ENCODE measurements at regions not wholly inside any gene's neighbourhood (a gene's known extent, or its start where the extent isn't known, plus 50 kb on each side); places are given as distances from the start of the nearest gene placed in this dataset.

DNA sequence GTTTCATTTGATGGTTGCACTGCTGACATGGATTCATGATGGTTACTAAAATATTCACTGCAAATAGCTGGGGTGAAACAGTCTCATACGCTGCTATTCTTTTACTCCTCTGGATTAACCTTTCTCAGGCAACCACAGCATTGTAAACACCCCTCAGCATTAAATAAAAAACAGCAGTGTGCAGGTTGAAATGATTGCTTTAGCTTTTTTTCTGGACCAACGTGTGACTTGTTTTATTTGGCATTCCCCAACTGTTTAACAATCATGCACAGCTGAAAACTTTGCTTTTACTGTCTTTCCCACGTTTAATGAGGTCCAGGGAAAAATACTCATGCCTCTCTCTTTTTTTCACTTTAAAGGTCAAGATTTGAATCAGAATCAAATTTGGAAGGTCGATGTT, 490.8 kb downstream of the RAPGEF2 start:
- RAD21 ChIA-PET (ENCODE audit: unreplicated experiment), result no interaction called here

More for the DNA sequence above, 490.8 kb downstream of the RAPGEF2 start:
- 5% methylated on average over 4 of the region's 4 CpGs for WGBS (ENCODE audit: insufficient coverage, insufficient replicate concordance, low lambda C conversion rate, missing lambda C conversion rate)
- H3K4me3 ChIP-seq, result no peak overlapping the region
- H3K9me3 ChIP-seq (replicated peaks; ENCODE audit: control insufficient read depth, insufficient read depth, low read length), result no peaks in the 10 kb centered on the region
- no peaks in the 10 kb centered on the region for H3K79me2 ChIP-seq (ENCODE audit: control insufficient read depth, insufficient read depth, low read length)
- H3K4me1 ChIP-seq (ENCODE audit: control insufficient read depth, insufficient read depth, low read length), result no peaks in the 10 kb centered on the region
- ChIA-PET SMC1A (ENCODE audit: uncharacterized antibody, unreplicated experiment) (no interaction called here), POLR2A (interaction anchor here (0.5 kb wide), 1 partner anchor 356 kb away, joined by 4 read pairs; no protein-coding TSS in a partner anchor), CTCF (interaction anchor here (0.6 kb wide), 1 partner anchor 1615 kb away, joined by 3 read pairs; no protein-coding TSS in a partner anchor)
- no peak overlapping the region for H3K9ac ChIP-seq (ENCODE audit: control insufficient read depth, insufficient read depth, low read length)
- H3K4me2 ChIP-seq (ENCODE audit: control insufficient read depth, insufficient read depth), result no peak overlapping the region
- no peaks in the 10 kb centered on the region for H3K36me3 ChIP-seq (ENCODE audit: control insufficient read depth in 2 of 2, insufficient read depth in 2 of 2, low read length in 1 of 2)
- BruUV-seq (replicated peaks), result no TSS peak
- DNase-seq (ENCODE audit: low read depth, low spot score) (no peak), ATAC-seq (no peak), FAIRE-seq (no peak)
- no peaks in the 10 kb centered on the region for H4K20me1 ChIP-seq (ENCODE audit: control insufficient read depth, insufficient read depth)
- no peaks in the 10 kb centered on the region for H3K27me3 ChIP-seq (replicated peaks in 1 of 2; ENCODE audit: control insufficient read depth in 2 of 2, insufficient read depth in 2 of 2, low read length in 1 of 2)
- no peak overlapping the region for H3K27ac ChIP-seq (ENCODE audit: control insufficient read depth, insufficient read depth)
- no peak overlapping the region for H2AFZ ChIP-seq (ENCODE audit: control insufficient read depth, low read depth, low read length)
- TF ChIP-seq ATF2 (IDR thresholded peaks at IDR 0.05; ENCODE audit: low read length) (no peak), NFYA (IDR thresholded peaks at IDR 0.05; ENCODE audit: borderline replicate concordance, low read depth, low read length) (no peak), JUND (IDR thresholded peaks at IDR 0.05; ENCODE audit: low read depth, low read length) (no peak), TCF7 (IDR thresholded peaks at IDR 0.05; ENCODE audit: borderline replicate concordance) (no peak), JUNB (IDR thresholded peaks at IDR 0.05) (no peak), YBX1 (IDR thresholded peaks at IDR 0.05) (no peak), TCF12 (IDR thresholded peaks at IDR 0.05; ENCODE audit: low read depth, low read length) (no peak), MEF2B (IDR thresholded peaks at IDR 0.05; ENCODE audit: partially characterized antibody, poor library complexity, severe bottlenecking) (no peak), LARP7 (IDR thresholded peaks at IDR 0.05) (no peak), PRDM15 (CRISPR knock-in tag; IDR thresholded peaks at IDR 0.05) (no peak), MYC (IDR thresholded peaks at IDR 0.05; ENCODE audit: insufficient read depth, insufficient read length, insufficient replicate concordance, low read length, severe bottlenecking) (no peak), TBL1XR1 (IDR thresholded peaks at IDR 0.05; ENCODE audit: low read depth, low read length) (no peak)
- TF ChIP-seq, protein P1, sequence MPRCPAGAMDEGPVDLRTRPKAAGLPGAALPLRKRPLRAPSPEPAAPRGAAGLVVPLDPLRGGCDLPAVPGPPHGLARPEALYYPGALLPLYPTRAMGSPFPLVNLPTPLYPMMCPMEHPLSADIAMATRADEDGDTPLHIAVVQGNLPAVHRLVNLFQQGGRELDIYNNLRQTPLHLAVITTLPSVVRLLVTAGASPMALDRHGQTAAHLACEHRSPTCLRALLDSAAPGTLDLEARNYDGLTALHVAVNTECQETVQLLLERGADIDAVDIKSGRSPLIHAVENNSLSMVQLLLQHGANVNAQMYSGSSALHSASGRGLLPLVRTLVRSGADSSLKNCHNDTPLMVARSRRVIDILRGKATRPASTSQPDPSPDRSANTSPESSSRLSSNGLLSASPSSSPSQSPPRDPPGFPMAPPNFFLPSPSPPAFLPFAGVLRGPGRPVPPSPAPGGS (IDR thresholded peaks at IDR 0.05; ENCODE audit: borderline replicate concordance, insufficient read depth, low read depth, low read length, poor library complexity, severe bottlenecking), result no peak
- TF ChIP-seq, protein P2, sequence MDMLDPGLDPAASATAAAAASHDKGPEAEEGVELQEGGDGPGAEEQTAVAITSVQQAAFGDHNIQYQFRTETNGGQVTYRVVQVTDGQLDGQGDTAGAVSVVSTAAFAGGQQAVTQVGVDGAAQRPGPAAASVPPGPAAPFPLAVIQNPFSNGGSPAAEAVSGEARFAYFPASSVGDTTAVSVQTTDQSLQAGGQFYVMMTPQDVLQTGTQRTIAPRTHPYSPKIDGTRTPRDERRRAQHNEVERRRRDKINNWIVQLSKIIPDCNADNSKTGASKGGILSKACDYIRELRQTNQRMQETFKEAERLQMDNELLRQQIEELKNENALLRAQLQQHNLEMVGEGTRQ (IDR thresholded peaks at IDR 0.05; ENCODE audit: borderline replicate concordance, low read depth, low read length), result no peak
- intact Hi-C loops (cut with micrococcal nuclease; ENCODE audit: unreplicated experiment) (no loop called here), in situ Hi-C loops (cut with MboI) (no loop called here)
